H1 (cell line): ENCODE measurements at regions not wholly inside any gene's neighbourhood (a gene's known extent, or its start where the extent isn't known, plus 50 kb on each side); places are given as distances from the start of the nearest gene placed in this dataset.

Experiments used
- CTCF ChIA-PET: fragments of 300-600 bp; sonication (Branson Sonifier 250); formaldehyde crosslinking; loops from one replicate; lab custom pipeline; 2021; ENCODE audit not compliant: partially characterized antibody; lab: Charles Lee
- POLR2A ChIA-PET: fragments of 300-600 bp; sonication (Branson Sonifier 250); formaldehyde crosslinking; loops from one replicate; lab custom pipeline; 2021; ENCODE audit warnings: inconsistent platforms; ENCODE audit not compliant: partially characterized antibody; lab: Charles Lee
- DNase-seq, 2 experiments: peaks; one replicate each; pipeline versions ENCODE4 v3.0.0 to v3.0.0-alpha.2; 2010 to 2022; ENCODE audit warnings: low spot score in 2 of 2, low read depth in 1 of 2, mixed read lengths in 1 of 2
- FAIRE-seq: peaks from 2 replicates; lab custom pipeline; 2011; peaks lifted over from hg19 to GRCh38; lab: Jason Lieb, UNC
- H2AFZ ChIP-seq: 2 replicates; pipeline ENCODE4 v1.8.1; 2012; ENCODE audit warnings: low read length, inconsistent platforms
- H2AK5ac ChIP-seq: 2 replicates; pipeline ENCODE4 v1.6.1; 2013; ENCODE audit warnings: low read depth, low read length
- H2BK120ac ChIP-seq: replicated peaks from 2 replicates; pipeline ENCODE3; 2013; ENCODE audit warnings: low read depth, low read length, inconsistent platforms
- H2BK12ac ChIP-seq: 2 replicates; pipeline ENCODE4 v1.6.1; 2013; ENCODE audit warnings: low read depth, low read length
- H2BK15ac ChIP-seq: 2 replicates; pipeline ENCODE4 v1.6.1; 2013; ENCODE audit warnings: low read length
- H2BK20ac ChIP-seq: 2 replicates; pipeline ENCODE4 v1.6.1; 2013; ENCODE audit warnings: low read length
- H2BK5ac ChIP-seq: 2 replicates; pipeline ENCODE4 v1.6.1; 2013; ENCODE audit warnings: low read depth, low read length
- H3K14ac ChIP-seq: 2 replicates; pipeline ENCODE4 v1.6.1; 2013; ENCODE audit warnings: inconsistent platforms; ENCODE audit not compliant: insufficient read length
- H3K18ac ChIP-seq: 2 replicates; pipeline ENCODE4 v1.6.1; 2013; ENCODE audit warnings: low read length; ENCODE audit errors: extremely low read depth
- H3K23ac ChIP-seq: 2 replicates; pipeline ENCODE4 v1.6.1; 2013; ENCODE audit warnings: inconsistent platforms; ENCODE audit not compliant: insufficient read length
- H3K23me2 ChIP-seq: 2 replicates; pipeline ENCODE4 v1.6.1; 2013; ENCODE audit warnings: low read depth, low read length
- H3K27ac ChIP-seq: 2 replicates; pipeline ENCODE4 v1.6.1; 2011; ENCODE audit warnings: low read depth, low read length, inconsistent platforms
- H3K27me3 ChIP-seq, 4 experiments: replicated peaks in 1 of 4; 1 replicate in 1 of 4; 2 replicates in 3 of 4; pipeline versions ENCODE4 v1.6.1 to v1.8.1; 2011 to 2013; ENCODE audit warnings: low read length in 3 of 4, mild to moderate bottlenecking in 3 of 4, inconsistent platforms in 2 of 4, mixed read lengths in 2 of 4, moderate library complexity in 1 of 4; ENCODE audit not compliant: control insufficient read depth in 3 of 4, insufficient read depth in 3 of 4; ENCODE audit errors: extremely low read depth in 1 of 4
- H3K36me3 ChIP-seq, 4 experiments: 2 replicates each; pipeline versions ENCODE4 v1.6.1 to v1.8.1; 2011 to 2013; ENCODE audit warnings: mild to moderate bottlenecking in 4 of 4, low read length in 3 of 4, moderate library complexity in 2 of 4, control low read depth in 1 of 4, inconsistent platforms in 1 of 4; ENCODE audit not compliant: insufficient read depth in 4 of 4, control insufficient read depth in 2 of 4
- H3K4ac ChIP-seq: replicated peaks from 2 replicates; pipeline ENCODE3; 2013; ENCODE audit warnings: low read length, low read depth, mixed read lengths, inconsistent platforms; ENCODE audit not compliant: insufficient read length
- H3K4me1 ChIP-seq, 4 experiments: replicated peaks in 1 of 4; 1 replicate in 1 of 4; 2 replicates in 3 of 4; pipeline versions ENCODE4 v1.6.1 to v1.8.1; 2011 to 2013; ENCODE audit warnings: low read length in 3 of 4, inconsistent platforms in 2 of 4, mixed read lengths in 1 of 4; ENCODE audit not compliant: insufficient read depth in 4 of 4, control insufficient read depth in 3 of 4
- H3K4me2 ChIP-seq, 2 experiments: 2 replicates each; pipeline versions ENCODE4 v1.6.1 to v1.8.1; 2011 to 2013; ENCODE audit warnings: low read depth in 2 of 2, low read length in 2 of 2, control low read depth in 1 of 2, inconsistent platforms in 1 of 2, mild to moderate bottlenecking in 1 of 2; ENCODE audit not compliant: insufficient read depth in 1 of 2
- H3K4me3 ChIP-seq, 4 experiments: fragments of 200-600, 300-600 bp in 1 of 4; sonication (generic), shearing (Covaris generic), sonication (Bioruptor Twin) in 1 of 4; 2 replicates each; pipeline versions ENCODE4 v1.5.1 to v1.8.1; 2011 to 2016; ENCODE audit warnings: low read length in 4 of 4, low read depth in 3 of 4, control low read depth in 2 of 4, inconsistent platforms in 2 of 4, mild to moderate bottlenecking in 2 of 4, mixed read lengths in 1 of 4, moderate library complexity in 1 of 4; ENCODE audit not compliant: insufficient read depth in 2 of 4; ENCODE audit errors: extremely low read depth in 1 of 4
- H3K56ac ChIP-seq: replicated peaks from 2 replicates; pipeline ENCODE3; 2013; ENCODE audit warnings: low read depth, mild to moderate bottlenecking, mixed read lengths, low read length, inconsistent platforms; ENCODE audit not compliant: insufficient read length
- H3K79me1 ChIP-seq: 2 replicates; pipeline ENCODE4 v1.6.1; 2013; ENCODE audit warnings: low read depth, low read length, control low read depth
- H3K79me2 ChIP-seq, 2 experiments: 2 replicates each; pipeline versions ENCODE4 v1.6.1 to v1.8.1; 2012 to 2013; ENCODE audit warnings: low read length in 2 of 2, mild to moderate bottlenecking in 2 of 2, inconsistent platforms in 1 of 2; ENCODE audit not compliant: insufficient read depth in 2 of 2, control insufficient read depth in 1 of 2
- H3K9ac ChIP-seq, 4 experiments: replicated peaks in 1 of 4; 1 replicate in 1 of 4; 2 replicates in 3 of 4; pipeline versions ENCODE4 v1.6.1 to v1.8.1; 2011 to 2013; ENCODE audit warnings: low read depth in 3 of 4, low read length in 3 of 4, control low read depth in 2 of 4, mild to moderate bottlenecking in 2 of 4, moderate library complexity in 2 of 4, inconsistent platforms in 1 of 4; ENCODE audit errors: extremely low read depth in 1 of 4
- H3K9me3 ChIP-seq, 2 experiments: 2 replicates each; pipeline versions ENCODE4 v1.6.1 to v1.8.1; 2012 to 2013; ENCODE audit warnings: mild to moderate bottlenecking in 2 of 2, moderate library complexity in 2 of 2, control low read depth in 1 of 2, inconsistent platforms in 1 of 2, low read depth in 1 of 2, low read length in 1 of 2, mixed read lengths in 1 of 2; ENCODE audit not compliant: insufficient read depth in 2 of 2
- H4K20me1 ChIP-seq, 2 experiments: replicated peaks in 1 of 2; 2 replicates each; pipeline versions ENCODE3 to v1.8.1; 2011 to 2013; ENCODE audit warnings: inconsistent platforms in 2 of 2, low read length in 2 of 2, mild to moderate bottlenecking in 1 of 2; ENCODE audit not compliant: insufficient read depth in 2 of 2, control insufficient read depth in 1 of 2
- H4K5ac ChIP-seq: 2 replicates; pipeline ENCODE4 v1.6.1; 2013; ENCODE audit warnings: low read length, low read depth, mixed read lengths, inconsistent platforms; ENCODE audit not compliant: insufficient read length
- H4K8ac ChIP-seq: 2 replicates; pipeline ENCODE4 v1.8.0; 2013; ENCODE audit warnings: mild to moderate bottlenecking, moderate library complexity, low read length, inconsistent platforms; ENCODE audit not compliant: insufficient read depth; ENCODE audit errors: extremely low read depth
- H4K91ac ChIP-seq: replicated peaks from 2 replicates; pipeline ENCODE3; 2013; ENCODE audit warnings: low read length, mixed read lengths, inconsistent platforms; ENCODE audit not compliant: insufficient read length
- BCL11A ChIP-seq, 2 experiments: IDR thresholded peaks; one replicate each; pipeline ENCODE4 v1.6.1; 2011; ENCODE audit warnings: low read depth in 2 of 2, low read length in 2 of 2, mild to moderate bottlenecking in 2 of 2
- CEBPB ChIP-seq: IDR thresholded peaks from 2 replicates; pipeline ENCODE4 v1.6.1; 2012; ENCODE audit warnings: low read depth, low read length
- FOSL1 ChIP-seq: IDR thresholded peaks from 2 replicates; pipeline ENCODE4 v1.6.1; 2011; ENCODE audit warnings: mild to moderate bottlenecking, low read depth, low read length, moderate library complexity; ENCODE audit not compliant: insufficient read depth
- GABPA ChIP-seq: IDR thresholded peaks from 2 replicates; pipeline ENCODE4 v1.6.1; 2011; ENCODE audit warnings: mild to moderate bottlenecking, low read length, moderate library complexity, borderline replicate concordance; ENCODE audit not compliant: insufficient read depth
- GTF2F1 ChIP-seq: IDR thresholded peaks from 2 replicates; pipeline ENCODE4 v1.6.1; 2012; ENCODE audit warnings: low read depth, low read length, improper control_type of control experiment, borderline replicate concordance
- HDAC6 ChIP-seq: IDR thresholded peaks from one replicate; pipeline ENCODE4 v1.7.1; 2012; ENCODE audit warnings: low read depth, mild to moderate bottlenecking, inconsistent platforms, low read length, moderate library complexity
- JUND ChIP-seq: IDR thresholded peaks from 2 replicates; pipeline ENCODE4 v1.6.1; 2011; ENCODE audit warnings: mild to moderate bottlenecking, improper control_type of control experiment, low read length
- KDM4A ChIP-seq: IDR thresholded peaks from one replicate; pipeline ENCODE4 v1.7.1; 2012; ENCODE audit warnings: low read depth, mild to moderate bottlenecking, moderate library complexity, low read length, inconsistent platforms; ENCODE audit not compliant: severe bottlenecking
- RFX5 ChIP-seq: IDR thresholded peaks from 2 replicates; pipeline ENCODE4 v1.6.1; 2011; ENCODE audit warnings: low read depth, low read length, improper control_type of control experiment, borderline replicate concordance
- RXRA ChIP-seq: IDR thresholded peaks from 2 replicates; pipeline ENCODE4 v1.6.1; 2011; ENCODE audit warnings: low read depth, mild to moderate bottlenecking, low read length, moderate library complexity; ENCODE audit not compliant: insufficient read depth
- SIN3A ChIP-seq, 2 experiments: IDR thresholded peaks in 1 of 2; conservative IDR thresholded peaks in 1 of 2; 2 replicates each; pipeline ENCODE4 v1.6.1; 2011 to 2012; ENCODE audit warnings: low read length in 2 of 2, improper control_type of control experiment in 1 of 2, low read depth in 1 of 2, mild to moderate bottlenecking in 1 of 2
- SUZ12 ChIP-seq: fragments of 200-600 bp; sonication (generic); IDR thresholded peaks from 2 replicates; pipeline ENCODE4 v1.6.1; 2012; ENCODE audit warnings: mild to moderate bottlenecking, inconsistent platforms, low read length, moderate library complexity, mixed read lengths
- TAF1 ChIP-seq: IDR thresholded peaks from 2 replicates; pipeline ENCODE4 v1.6.1; 2011; ENCODE audit warnings: mild to moderate bottlenecking, low read depth, low read length
- TBP ChIP-seq: IDR thresholded peaks from 2 replicates; pipeline ENCODE4 v1.6.1; 2011; ENCODE audit warnings: low read depth, low read length, improper control_type of control experiment
- WGBS, 2 experiments: shearing (Covaris generic) in 1 of 2; methylation state at CpG; one replicate each; pipeline versions ENCODE4 v1.1.6 to v1.1.7; 2013 to 2015; ENCODE audit warnings: low lambda C conversion rate in 2 of 2, mixed read lengths in 2 of 2, inconsistent platforms in 1 of 2, low coverage in 1 of 2, missing lambda C conversion rate in 1 of 2; ENCODE audit not compliant: insufficient replicate concordance in 2 of 2, insufficient coverage in 1 of 2, insufficient read length in 1 of 2; ENCODE audit errors: extremely low coverage in 1 of 2, missing lambda C conversion rate in 1 of 2; 5-methylcytosine and 5-hydroxymethylcytosine counted together
- TF ChIP-seq, protein P1 (sequence below): IDR thresholded peaks from 2 replicates; pipeline ENCODE4 v1.6.1; 2012; ENCODE audit warnings: inconsistent platforms

DNA sequence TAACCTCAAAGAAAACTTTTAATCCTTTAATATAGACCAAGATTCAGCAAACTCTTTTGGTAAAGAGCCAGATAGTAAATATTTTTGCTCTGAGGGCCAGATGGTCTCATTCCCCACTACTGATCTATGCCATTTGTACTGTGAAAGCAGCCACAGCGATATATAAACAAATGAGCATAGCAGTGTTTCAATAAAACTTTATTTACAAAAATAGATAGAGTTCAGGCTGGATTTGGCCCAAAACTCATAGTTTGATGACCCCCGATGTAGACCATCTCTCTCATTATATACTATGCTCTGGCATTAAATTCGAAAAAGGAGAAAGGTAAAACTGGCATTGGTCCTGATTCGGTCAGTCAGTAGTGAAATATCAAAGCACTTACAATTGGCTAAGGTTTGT lies 195.8 kb upstream of the NRIP1 start:
- no peak overlapping the region for H2BK120ac ChIP-seq
- no peaks in the 10 kb centered on the region for H3K79me1 ChIP-seq
- ChIA-PET CTCF (no interaction called here), POLR2A (no interaction called here)
- no peak overlapping the region for H4K5ac ChIP-seq
- H3K23ac ChIP-seq: no peak overlapping the region
- H2BK20ac ChIP-seq: no peak overlapping the region
- H4K91ac ChIP-seq: no peak overlapping the region
- H3K56ac ChIP-seq: no peak overlapping the region
- H2BK5ac ChIP-seq: no peak overlapping the region
- no peaks in the 10 kb centered on the region for H3K36me3 ChIP-seq
- no peak overlapping the region for H3K4ac ChIP-seq
- H3K9ac ChIP-seq: no peak overlapping the region
- H3K4me3 ChIP-seq: no peak overlapping the region
- no peaks in the 10 kb centered on the region for H3K4me1 ChIP-seq
- no peaks in the 10 kb centered on the region for H4K20me1 ChIP-seq
- 91% methylated on average over 4 of the region's 4 CpGs; no CpG with 5 or more reads in 1 of the 2 experiments for WGBS, 2 experiments
- no peak overlapping the region for H3K18ac ChIP-seq
- H3K27ac ChIP-seq: no peak overlapping the region
- no peak overlapping the region for H4K8ac ChIP-seq
- H2AFZ ChIP-seq: no peak overlapping the region
- H3K23me2 ChIP-seq: no peaks in the 10 kb centered on the region; the same call in 1 of the 2 replicates
- DNase-seq (no peak), FAIRE-seq (no peak)
- no peaks in the 10 kb centered on the region for H3K79me2 ChIP-seq
- no peaks in the 10 kb centered on the region for H3K9me3 ChIP-seq
- H2BK12ac ChIP-seq: no peak overlapping the region
- no peak overlapping the region for H2BK15ac ChIP-seq
- no peak overlapping the region for H3K14ac ChIP-seq
- no peak overlapping the region for H3K4me2 ChIP-seq
- no peaks in the 10 kb centered on the region for H3K27me3 ChIP-seq
- H2AK5ac ChIP-seq: no peak overlapping the region
- TF ChIP-seq RFX5 (no peak), SIN3A (conservative IDR thresholded peaks at IDR 0.05 in 1 of 2, IDR thresholded peaks at IDR 0.05 in 1 of 2; ENCODE audit: low read depth in 1 of 2, low read length in 2 of 2) (no peak), CEBPB (no peak), FOSL1 (no peak), HDAC6 (no peak), BCL11A (IDR thresholded peaks at IDR 0.05; ENCODE audit: low read depth in 2 of 2, low read length in 2 of 2) (no peak), JUND (no peak), GTF2F1 (no peak), GABPA (no peak), TAF1 (no peak), KDM4A (no peak), SUZ12 (no peak), TBP (no peak), RXRA (no peak)
- TF ChIP-seq, protein P1, sequence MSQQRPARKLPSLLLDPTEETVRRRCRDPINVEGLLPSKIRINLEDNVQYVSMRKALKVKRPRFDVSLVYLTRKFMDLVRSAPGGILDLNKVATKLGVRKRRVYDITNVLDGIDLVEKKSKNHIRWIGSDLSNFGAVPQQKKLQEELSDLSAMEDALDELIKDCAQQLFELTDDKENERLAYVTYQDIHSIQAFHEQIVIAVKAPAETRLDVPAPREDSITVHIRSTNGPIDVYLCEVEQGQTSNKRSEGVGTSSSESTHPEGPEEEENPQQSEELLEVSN: no peak
